Heart right ventricle (tissue), 16 donors: ENCODE measurements at regions not wholly inside any gene's neighbourhood (a gene's known extent, or its start where the extent isn't known, plus 50 kb on each side); places are given as distances from the start of the nearest gene placed in this dataset.

Source experiments
- ATAC-seq, 8 donors: fragments of 200-7000 bp; cut with Tn5 transposase; one replicate each; pipeline ENCODE4 v1.9.1; 2020; ENCODE audit warnings: mild to moderate bottlenecking in 8 of 8, moderate library complexity in 8 of 8, moderate number of reproducible peaks in 1 of 8
- DNase-seq, 2 donors: peaks; one replicate each; pipeline ENCODE4 v3.0.0-alpha.2; 2020
- H3K27ac ChIP-seq, 10 donors: fragments of 200-600 bp; sonication (generic) in 2 of 10; one replicate each; pipeline versions ENCODE4 v1.5.0 to v1.8.0; 2020 to 2022; ENCODE audit warnings: mild to moderate bottlenecking in 3 of 10
- H3K27me3 ChIP-seq, 7 donors: fragments of 200-600 bp; one replicate each; pipeline ENCODE4 v1.8.0; 2021 to 2022; ENCODE audit warnings: mild to moderate bottlenecking in 2 of 7
- H3K36me3 ChIP-seq, 9 donors: fragments of 200-600 bp; sonication (generic) in 1 of 9; one replicate each; pipeline versions ENCODE4 v1.5.0 to v1.8.0; 2020 to 2022; ENCODE audit warnings: mild to moderate bottlenecking in 2 of 9
- H3K4me1 ChIP-seq, 9 donors: fragments of 200-600 bp; sonication (generic) in 1 of 9; one replicate each; pipeline versions ENCODE4 v1.5.0 to v1.8.0; 2020 to 2022; ENCODE audit warnings: mild to moderate bottlenecking in 4 of 9
- H3K4me3 ChIP-seq, 10 donors: fragments of 200-600 bp; sonication (generic) in 2 of 10; one replicate each; pipeline versions ENCODE4 v1.5.0 to v1.8.0; 2020 to 2022; ENCODE audit warnings: mild to moderate bottlenecking in 7 of 10, moderate library complexity in 2 of 10
- H3K9me3 ChIP-seq, 11 donors: fragments of 200-600 bp in 10 of 11; sonication (generic) in 2 of 11; one replicate each; pipeline versions ENCODE4 v1.5.0 to v1.8.0; 2013 to 2022; ENCODE audit warnings: mild to moderate bottlenecking in 2 of 11, control low read depth in 1 of 11, moderate library complexity in 1 of 11
- WGBS, 2 donors: extraction: QIAGEN DNeasy Blood & Tissue Kit; methylation state at CpG; one replicate each; pipeline ENCODE4 v1.1.7; 2013; ENCODE audit warnings: inconsistent platforms in 1 of 2; 5-methylcytosine and 5-hydroxymethylcytosine counted together
- intact Hi-C, 10 donors: fragments of 100-400 bp; cut with DNase I; formaldehyde crosslinking; loops; one replicate each; pipeline versions ENCODE4 v1.11.1 to v1.14.2; 2022
- TF ChIP-seq, protein P1 (sequence below), 9 donors: fragments of 200-600 bp; sonication (generic) in 2 of 9; IDR thresholded peaks; one replicate each; pipeline versions ENCODE4 v1.5.0 to v1.8.0; 2021 to 2022; ENCODE audit warnings: antibody characterized with exemption in 9 of 9, mild to moderate bottlenecking in 5 of 9, moderate library complexity in 1 of 9
- donor health status: Arrhythmogenic right ventricular cardiomyopathy.
- donor health status: ischemic (EF 13 %, LVEDD 7.1; RV severe dilation, severe dysfunction).
- donor health status: healthy with polysubstance abuse.
- donor health status: DM: no; HTN: yes; CAD: no.
- donor health status: DM: no; HTN: no; CAD: no.
- donor health status: ischemic (EF 25% LVEDD 6.9; RV normal size, moderate dysfunction).
- donor health status: ischemic (EF 25% LVEDD 5.7; RV mildly dilated, moderate dysfunction).
- donor health status: healthy.
- donor health status: DM: yes; HTN: yes; CAD: no.
- donor health status: Ischemic cardiomyopathy.
- donor health status: ischemic (EF 35%, LVEDD 5.7; RV mildly dilated, moderate dysfunction).
- donor health status: nonischemic (EF 11% LVEDD 7.7; RV severe dilation, severe dysfunction).
- donor health status: DM: yes; HTN: yes; CAD: no.
- donor health status: PGD.
- donor health status: ischemic (EF 29% LVEDD 5.4; RV normal size, mild dysfunction).
- donor health status: nonischemic (EF 23%, LVEDD 6.1; RV moderate dilation, normal function).

DNA sequence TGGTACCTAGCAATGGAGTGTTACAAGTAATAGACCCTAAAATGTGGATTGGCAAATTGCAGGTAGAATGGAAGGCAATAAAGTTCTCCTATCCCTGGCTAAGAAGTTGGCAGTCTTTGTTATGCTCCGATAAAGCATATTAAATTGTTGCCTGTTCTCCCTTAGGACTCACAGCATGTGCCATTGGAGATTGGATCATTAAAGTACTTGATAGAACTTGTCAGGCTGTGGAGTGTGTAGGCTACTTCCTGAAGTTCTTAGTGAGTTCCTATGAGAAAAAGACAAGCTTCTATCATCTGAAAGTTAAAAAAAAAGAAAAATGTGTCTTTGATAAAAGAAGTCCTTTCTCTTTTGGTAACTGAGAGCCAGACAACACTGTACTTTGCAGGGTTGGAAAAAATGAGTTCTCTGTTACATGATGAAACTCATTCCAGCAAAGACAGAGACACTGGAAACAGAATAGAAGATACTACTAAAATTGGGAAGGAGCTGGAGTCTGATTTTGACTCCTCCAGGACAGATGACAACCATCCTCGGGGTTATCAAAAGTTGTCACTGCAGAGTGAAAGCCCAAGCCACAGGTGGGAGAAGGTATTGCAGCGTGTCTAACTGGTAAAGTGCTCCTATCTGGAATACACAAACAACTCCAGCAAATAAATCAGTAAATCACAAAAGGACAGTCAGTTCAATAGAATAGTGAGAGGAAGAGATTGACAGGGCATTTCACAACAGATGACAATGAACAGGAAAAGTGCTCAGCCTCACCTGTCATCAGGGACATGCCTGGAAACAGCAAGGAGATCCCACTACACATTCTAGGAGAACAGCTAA lies 87.5 kb upstream of the WDR26 start:
- DNase-seq (no peak), ATAC-seq (no peak)
- 72 to 73% methylated on average over 3 of the region's 3 CpGs for WGBS, 2 donors
- TF ChIP-seq, protein P1, sequence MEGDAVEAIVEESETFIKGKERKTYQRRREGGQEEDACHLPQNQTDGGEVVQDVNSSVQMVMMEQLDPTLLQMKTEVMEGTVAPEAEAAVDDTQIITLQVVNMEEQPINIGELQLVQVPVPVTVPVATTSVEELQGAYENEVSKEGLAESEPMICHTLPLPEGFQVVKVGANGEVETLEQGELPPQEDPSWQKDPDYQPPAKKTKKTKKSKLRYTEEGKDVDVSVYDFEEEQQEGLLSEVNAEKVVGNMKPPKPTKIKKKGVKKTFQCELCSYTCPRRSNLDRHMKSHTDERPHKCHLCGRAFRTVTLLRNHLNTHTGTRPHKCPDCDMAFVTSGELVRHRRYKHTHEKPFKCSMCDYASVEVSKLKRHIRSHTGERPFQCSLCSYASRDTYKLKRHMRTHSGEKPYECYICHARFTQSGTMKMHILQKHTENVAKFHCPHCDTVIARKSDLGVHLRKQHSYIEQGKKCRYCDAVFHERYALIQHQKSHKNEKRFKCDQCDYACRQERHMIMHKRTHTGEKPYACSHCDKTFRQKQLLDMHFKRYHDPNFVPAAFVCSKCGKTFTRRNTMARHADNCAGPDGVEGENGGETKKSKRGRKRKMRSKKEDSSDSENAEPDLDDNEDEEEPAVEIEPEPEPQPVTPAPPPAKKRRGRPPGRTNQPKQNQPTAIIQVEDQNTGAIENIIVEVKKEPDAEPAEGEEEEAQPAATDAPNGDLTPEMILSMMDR (IDR thresholded peaks at IDR 0.05), result no peak
- H3K9me3 ChIP-seq, result peaks cover 0 to 6% (median 0%) of the 10 kb centered on the region in 11 donors
- no peaks in the 10 kb centered on the region for H3K27me3 ChIP-seq
- no peak overlapping the region for H3K27ac ChIP-seq
- intact Hi-C loops, result loop anchor here in 1 of 10 donors (10.0 kb wide), 1 partner anchor 93 kb away; the partner anchor contains the start of gene CNIH3
- H3K36me3 ChIP-seq, result no peaks in the 10 kb centered on the region
- no peaks in the 10 kb centered on the region for H3K4me1 ChIP-seq
- H3K4me3 ChIP-seq, result no peak overlapping the region

DNA sequence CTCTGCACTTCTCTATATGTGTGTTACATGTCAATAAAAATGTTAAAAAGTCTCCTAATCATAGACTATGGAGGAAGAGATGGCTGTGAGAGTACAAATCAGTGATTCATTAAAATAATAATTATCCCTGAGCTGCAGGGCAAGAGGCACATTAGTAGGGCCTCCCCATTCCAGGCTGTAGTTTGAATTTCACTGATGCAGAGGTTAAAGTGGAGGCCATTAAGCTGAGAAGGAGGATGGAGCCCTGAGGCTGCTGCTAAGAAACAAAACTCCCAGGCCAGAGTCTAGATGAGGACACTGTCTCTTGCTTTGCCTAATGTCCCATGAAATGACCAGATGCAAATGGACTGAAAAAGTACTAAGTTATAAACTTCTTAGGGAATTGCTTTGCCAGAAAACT lies 89.1 kb upstream of the WDR26 start:
- H3K27ac ChIP-seq, result no peak overlapping the region
- no peaks in the 10 kb centered on the region for H3K36me3 ChIP-seq
- no peaks in the 10 kb centered on the region for H3K4me1 ChIP-seq
- peaks cover 0 to 6% (median 0%) of the 10 kb centered on the region in 11 donors for H3K9me3 ChIP-seq
- intact Hi-C loops, result loop anchor here in 1 of 10 donors (10.0 kb wide), 1 partner anchor 91 kb away; the partner anchor contains the start of gene CNIH3
- H3K27me3 ChIP-seq, result no peaks in the 10 kb centered on the region
- no peak overlapping the region for H3K4me3 ChIP-seq
- DNase-seq (no peak), ATAC-seq (no peak)
- TF ChIP-seq, protein P1 (IDR thresholded peaks at IDR 0.05), result no peak

DNA sequence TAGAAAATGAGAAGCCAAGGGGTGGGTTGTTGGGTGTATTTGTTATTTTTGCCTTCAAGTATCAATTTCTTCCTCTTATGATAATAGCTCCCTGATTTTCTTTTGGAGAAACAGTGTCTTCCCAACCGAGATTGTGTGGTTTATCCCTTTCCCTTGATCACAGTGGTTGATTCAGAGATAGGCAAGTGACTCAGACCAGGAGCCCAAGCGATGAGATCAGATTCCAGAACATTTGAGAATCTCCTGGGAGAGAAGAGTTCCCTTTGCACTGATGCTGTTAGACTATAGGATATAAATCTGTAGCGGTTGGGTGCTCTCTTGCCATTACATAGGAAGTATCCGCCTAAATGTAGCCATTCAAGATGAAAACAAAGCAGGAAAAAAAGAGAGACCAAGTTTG lies 90.1 kb upstream of the WDR26 start:
- intact Hi-C loops, result loop anchor here in 1 of 10 donors (10.0 kb wide), 1 partner anchor 90 kb away; the partner anchor contains the start of gene CNIH3
- TF ChIP-seq, protein P1 (IDR thresholded peaks at IDR 0.05), result no peak
- no peak for DNase-seq
- no peak for ATAC-seq
- H3K4me3 ChIP-seq, result no peak overlapping the region
- peaks cover 0 to 6% (median 0%) of the 10 kb centered on the region in 11 donors for H3K9me3 ChIP-seq
- H3K27ac ChIP-seq, result no peak overlapping the region
- no peaks in the 10 kb centered on the region for H3K4me1 ChIP-seq
- WGBS, 2 donors, result 86 to 87% methylated on average over 4 of the region's 4 CpGs
- no peaks in the 10 kb centered on the region for H3K27me3 ChIP-seq
- no peaks in the 10 kb centered on the region for H3K36me3 ChIP-seq

DNA sequence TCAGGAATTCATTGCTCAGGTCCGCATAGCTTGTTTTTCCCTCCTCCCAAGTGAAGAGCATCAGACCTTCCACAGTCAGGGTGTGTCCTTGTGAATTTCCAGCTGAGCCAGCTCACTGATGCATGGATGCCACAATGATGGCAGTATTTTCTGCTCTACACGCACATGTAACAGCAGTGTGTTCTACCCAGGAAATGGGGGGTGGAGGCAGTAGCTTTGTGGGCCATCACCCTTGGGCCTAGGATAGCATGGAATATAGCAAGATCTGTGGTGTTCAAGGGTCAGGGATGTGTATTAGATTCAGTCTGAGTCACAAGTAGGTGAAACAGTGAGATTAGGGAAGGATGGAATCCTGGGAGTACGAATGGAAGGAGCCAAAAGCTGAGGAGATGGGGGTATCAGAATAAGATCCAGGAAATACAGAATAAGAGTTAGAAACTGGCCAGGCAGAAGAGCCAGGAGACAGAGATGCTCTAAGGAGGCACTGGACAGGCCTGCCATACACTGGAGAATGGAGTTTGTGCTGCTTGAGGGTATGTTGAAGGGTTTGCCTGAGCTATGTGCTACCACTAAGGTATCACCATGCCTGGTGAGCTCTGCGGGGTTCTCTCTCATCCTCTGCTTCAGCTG lies 90.6 kb upstream of the CNIH3 start:
- DNase-seq (no peak), ATAC-seq (no peak)
- Histone ChIP-seq H3K27me3 (no peaks in the 10 kb centered on the region), H3K4me3 (no peak overlapping the region), H3K4me1 (no peaks in the 10 kb centered on the region), H3K9me3 (peaks cover 0 to 5% (median 0%) of the 10 kb centered on the region in 11 donors), H3K27ac (no peak overlapping the region), H3K36me3 (no peaks in the 10 kb centered on the region)
- 80 to 87% methylated on average over 4 of the region's 4 CpGs for WGBS, 2 donors
- intact Hi-C loops, result loop anchor here in 1 of 10 donors (10.0 kb wide), 1 partner anchor 89 kb away; the partner anchor contains the start of gene CNIH3
- TF ChIP-seq, protein P1 (IDR thresholded peaks at IDR 0.05), result no peak
